HFF-Myc (cell line): ENCODE measurements at regions not wholly inside any gene's neighbourhood (a gene's known extent, or its start where the extent isn't known, plus 50 kb on each side); places are given as distances from the start of the nearest gene placed in this dataset.
"Not testable (repeated sequence)": the region's sequence is repeated elsewhere in the genome, so short reads cannot be mapped to it uniquely, and the experiment has no call there.

ENCODE experiments used
- DNase-seq: peaks from one replicate; pipeline ENCODE4 v3.0.0-alpha.2; 2011; ENCODE audit warnings: low read depth; ENCODE audit errors: extremely low read depth
- H3K4me3 ChIP-seq: replicated peaks from 2 replicates; pipeline ENCODE4 v1.5.1; 2011; ENCODE audit warnings: low read depth, mild to moderate bottlenecking, control low read depth, low read length
- TF ChIP-seq, protein P1 (sequence below): IDR thresholded peaks from 2 replicates; pipeline ENCODE4 v1.5.1; 2012; ENCODE audit warnings: mild to moderate bottlenecking, low read depth, low read length, control low read depth; ENCODE audit errors: missing control alignments

DNA sequence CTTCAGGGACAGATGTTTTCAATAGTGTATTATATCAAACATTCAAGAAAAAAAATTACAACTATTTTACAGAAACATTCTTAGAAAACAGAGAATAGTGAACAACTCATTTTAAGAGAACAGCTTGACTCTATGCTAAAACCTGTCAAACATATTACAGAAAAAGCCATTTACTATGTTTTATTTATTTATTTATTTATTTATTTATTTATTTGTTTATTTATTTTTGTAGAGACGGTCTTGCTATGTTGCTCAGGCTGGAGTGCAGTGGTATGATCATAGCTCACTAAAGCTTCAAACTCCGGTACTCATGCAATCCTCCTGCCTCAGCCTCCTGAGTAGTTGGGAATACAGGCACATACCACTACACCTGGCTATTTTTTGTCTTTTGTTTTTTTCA lies 317.9 kb upstream of the HTR1E start:
- TF ChIP-seq, protein P1, sequence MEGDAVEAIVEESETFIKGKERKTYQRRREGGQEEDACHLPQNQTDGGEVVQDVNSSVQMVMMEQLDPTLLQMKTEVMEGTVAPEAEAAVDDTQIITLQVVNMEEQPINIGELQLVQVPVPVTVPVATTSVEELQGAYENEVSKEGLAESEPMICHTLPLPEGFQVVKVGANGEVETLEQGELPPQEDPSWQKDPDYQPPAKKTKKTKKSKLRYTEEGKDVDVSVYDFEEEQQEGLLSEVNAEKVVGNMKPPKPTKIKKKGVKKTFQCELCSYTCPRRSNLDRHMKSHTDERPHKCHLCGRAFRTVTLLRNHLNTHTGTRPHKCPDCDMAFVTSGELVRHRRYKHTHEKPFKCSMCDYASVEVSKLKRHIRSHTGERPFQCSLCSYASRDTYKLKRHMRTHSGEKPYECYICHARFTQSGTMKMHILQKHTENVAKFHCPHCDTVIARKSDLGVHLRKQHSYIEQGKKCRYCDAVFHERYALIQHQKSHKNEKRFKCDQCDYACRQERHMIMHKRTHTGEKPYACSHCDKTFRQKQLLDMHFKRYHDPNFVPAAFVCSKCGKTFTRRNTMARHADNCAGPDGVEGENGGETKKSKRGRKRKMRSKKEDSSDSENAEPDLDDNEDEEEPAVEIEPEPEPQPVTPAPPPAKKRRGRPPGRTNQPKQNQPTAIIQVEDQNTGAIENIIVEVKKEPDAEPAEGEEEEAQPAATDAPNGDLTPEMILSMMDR: no peak
- DNase-seq: no peak
- H3K4me3 ChIP-seq: no peak overlapping the region

DNA sequence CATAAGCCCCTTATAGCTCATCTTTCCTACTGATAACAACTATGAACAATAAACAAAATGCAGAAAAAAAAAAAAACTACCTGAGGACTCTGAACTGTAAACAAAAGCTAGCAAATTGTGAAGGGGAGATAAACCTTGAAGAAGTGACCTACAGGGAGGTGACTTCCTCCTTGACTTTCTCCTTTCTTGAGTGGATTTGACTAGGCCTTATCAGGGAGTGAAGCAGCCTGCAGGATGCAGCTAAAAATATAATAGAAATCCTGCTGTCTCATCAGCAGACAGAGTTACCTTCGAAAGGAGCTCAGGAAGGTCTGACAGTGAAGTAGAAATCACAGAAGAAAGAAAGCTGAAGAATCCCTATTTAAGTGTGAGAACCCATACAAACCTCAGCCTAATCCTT lies 322.0 kb upstream of the HTR1E start:
- no peak overlapping the region for H3K4me3 ChIP-seq
- TF ChIP-seq, protein P1: no peak
- no peak for DNase-seq

DNA sequence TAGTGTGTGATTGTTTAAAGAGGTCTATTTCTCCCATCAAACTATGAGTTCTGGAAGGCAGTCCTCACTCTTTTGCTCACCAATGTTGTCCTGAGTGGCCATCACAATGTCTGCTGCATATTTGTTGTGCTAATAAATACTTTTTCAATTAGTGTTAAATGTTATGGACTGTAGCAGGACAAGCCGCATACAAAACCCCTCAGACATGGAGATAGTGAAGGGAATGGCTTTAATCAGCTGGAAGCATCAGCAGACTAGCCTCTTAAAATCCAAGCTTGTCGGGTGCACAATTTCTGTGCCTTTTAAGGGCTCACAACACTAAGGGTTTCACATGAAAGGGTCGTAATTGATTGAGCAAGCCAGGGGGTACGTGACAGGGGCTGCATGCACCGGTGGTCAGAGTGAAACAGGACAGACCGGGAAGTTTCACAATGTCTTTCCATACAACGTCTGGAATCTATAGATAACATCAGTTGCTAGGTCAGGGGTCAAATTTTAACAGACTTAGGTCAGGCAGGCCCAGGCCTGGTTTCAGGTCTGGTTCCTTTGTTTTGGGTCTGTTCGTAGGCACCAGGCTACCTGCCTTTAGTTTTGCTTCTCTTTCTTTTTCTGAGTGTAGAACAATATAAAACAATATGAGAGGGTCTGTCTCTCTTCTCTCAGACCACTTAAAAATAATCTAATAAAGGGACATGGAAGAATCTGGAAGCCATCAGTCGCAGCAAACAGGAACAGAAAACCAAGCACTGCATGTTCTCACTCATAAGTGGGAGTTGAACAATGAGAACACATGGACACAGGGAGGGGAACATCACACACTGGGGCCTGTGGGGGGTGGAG lies 327.6 kb upstream of the HTR1E start:
- no peak for DNase-seq
- H3K4me3 ChIP-seq: no peak overlapping the region
- TF ChIP-seq, protein P1: no peak

DNA sequence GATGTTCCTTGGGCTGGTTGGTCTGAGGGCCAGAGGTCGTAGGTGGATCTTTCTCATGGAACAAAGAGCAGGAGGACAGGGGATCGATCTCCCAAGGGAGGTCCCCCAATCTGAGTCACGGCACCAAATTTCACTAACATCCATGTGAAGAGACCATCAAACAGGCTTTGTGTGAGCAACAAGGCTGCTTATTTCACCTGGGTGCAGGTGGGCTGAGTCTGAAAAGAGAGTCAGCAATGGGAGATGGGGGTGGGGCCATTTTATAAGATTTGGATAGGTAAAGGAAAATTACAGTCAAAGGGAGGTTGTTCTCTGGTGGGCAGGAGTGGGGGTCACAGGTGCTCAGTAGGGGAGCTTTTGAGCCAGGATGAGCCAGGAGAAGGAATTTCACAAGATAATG lies 334.0 kb upstream of the HTR1E start:
- not testable (repeated sequence) for DNase-seq, H3K4me3 ChIP-seq

DNA sequence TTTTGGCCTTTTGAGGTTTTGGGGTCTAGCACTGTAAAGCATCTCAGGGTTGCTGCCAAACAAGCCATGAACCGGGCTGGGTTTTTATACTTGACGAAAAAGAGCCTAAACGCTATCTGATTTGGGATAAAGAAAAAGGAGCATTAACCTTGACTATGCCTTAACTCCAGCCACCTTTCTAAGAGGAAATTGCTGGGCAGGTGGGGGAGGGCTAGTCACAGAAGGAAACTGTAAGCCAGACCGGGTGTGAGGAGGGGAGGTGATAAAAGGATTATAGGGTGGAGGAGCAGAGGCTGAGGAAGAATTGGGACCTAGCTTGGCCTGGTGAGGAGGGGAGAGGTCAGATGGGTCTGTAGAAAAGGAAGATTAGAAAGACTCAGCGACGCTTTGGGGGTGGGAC lies 335.2 kb upstream of the HTR1E start:
- DNase-seq, H3K4me3 ChIP-seq: not testable (repeated sequence)

DNA sequence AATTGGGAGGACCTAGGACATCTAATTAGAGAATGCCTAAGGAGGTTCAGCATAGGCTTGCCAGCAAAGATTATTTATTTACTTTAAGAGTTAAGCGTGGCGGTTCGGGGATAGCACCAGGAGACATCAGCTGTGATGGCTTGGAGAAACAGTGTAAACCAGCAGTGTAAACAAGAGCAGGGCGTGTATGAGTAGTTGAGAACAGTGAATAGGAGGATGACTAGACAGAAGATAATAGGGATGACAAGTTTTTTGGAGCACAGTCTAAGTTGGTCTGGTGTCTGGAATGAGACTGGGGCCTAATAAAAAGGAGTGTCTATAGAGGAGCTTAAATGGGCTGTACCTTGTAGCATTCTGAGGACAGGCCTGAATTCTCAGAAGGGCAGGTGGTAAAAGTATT lies 338.4 kb upstream of the HTR1E start:
- H3K4me3 ChIP-seq, DNase-seq: not testable (repeated sequence)

DNA sequence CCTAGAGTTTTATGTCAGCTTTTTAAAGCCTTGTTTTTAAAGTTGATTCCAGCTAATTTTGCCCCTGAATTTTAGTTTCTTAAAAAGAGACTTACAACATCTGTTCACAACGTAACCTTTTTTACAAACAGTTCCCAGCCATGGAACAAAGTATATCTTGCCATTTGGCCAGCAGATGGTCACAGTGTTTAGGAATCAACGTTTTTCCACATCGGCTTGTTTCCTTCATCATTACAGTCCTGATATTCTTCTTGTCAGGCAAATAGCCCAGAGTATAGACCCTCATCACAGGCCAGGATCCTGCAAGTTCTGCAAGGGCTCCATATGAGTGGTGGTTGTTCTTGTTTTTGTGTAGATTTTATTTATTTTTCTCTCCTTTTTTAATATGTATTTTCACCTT lies 341.7 kb upstream of the HTR1E start:
- no peak for DNase-seq
- no peak overlapping the region for H3K4me3 ChIP-seq
- TF ChIP-seq, protein P1: no peak

DNA sequence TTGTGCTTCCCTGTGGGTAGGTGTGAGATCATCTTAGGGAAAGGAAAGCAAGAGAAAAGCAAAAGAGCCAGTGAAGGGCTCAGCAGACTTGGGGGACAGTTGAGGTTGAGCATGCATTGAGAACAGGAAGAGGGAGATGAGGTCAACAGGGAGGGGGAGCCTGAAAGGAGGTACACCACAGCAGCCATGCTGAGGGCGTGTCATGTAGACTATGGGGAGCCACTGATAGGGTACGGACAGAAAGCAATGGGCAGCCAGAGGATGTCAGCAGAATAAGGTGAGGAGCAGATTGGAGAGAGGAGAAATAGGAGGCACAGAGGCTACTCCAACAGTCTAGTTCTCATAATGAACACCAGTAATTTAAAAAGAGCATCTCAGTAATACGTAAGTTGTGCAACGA lies 351.1 kb upstream of the HTR1E start:
- no peak for DNase-seq
- no peak overlapping the region for H3K4me3 ChIP-seq
- TF ChIP-seq, protein P1: no peak
